GM21381 (cell line): ENCODE measurements at regions not wholly inside any gene's neighbourhood (a gene's known extent, or its start where the extent isn't known, plus 50 kb on each side); places are given as distances from the start of the nearest gene placed in this dataset.
A peak's percentile ranks its signal among the peaks of the same experiment; 100 is the strongest.
"Not testable (repeated sequence)": the region's sequence is repeated elsewhere in the genome, so short reads cannot be mapped to it uniquely, and the experiment has no call there.

Experiments used
- ATAC-seq: cut with Tn5 transposase; IDR thresholded peaks from one replicate; pipeline ENCODE4 v1.9.1; 2021; ENCODE audit warnings: mild to moderate bottlenecking, moderate library complexity; ENCODE audit not compliant: unreplicated experiment

GRCh38 chr11:110514967-110515366 is 85.2 kb downstream of the FDX1 start:
- ATAC-seq, result no peak

- ATAC-seq, result not testable (repeated sequence)
Observed at GRCh38 chr11:110517381-110517780, 87.6 kb downstream of the FDX1 start.

DNA sequence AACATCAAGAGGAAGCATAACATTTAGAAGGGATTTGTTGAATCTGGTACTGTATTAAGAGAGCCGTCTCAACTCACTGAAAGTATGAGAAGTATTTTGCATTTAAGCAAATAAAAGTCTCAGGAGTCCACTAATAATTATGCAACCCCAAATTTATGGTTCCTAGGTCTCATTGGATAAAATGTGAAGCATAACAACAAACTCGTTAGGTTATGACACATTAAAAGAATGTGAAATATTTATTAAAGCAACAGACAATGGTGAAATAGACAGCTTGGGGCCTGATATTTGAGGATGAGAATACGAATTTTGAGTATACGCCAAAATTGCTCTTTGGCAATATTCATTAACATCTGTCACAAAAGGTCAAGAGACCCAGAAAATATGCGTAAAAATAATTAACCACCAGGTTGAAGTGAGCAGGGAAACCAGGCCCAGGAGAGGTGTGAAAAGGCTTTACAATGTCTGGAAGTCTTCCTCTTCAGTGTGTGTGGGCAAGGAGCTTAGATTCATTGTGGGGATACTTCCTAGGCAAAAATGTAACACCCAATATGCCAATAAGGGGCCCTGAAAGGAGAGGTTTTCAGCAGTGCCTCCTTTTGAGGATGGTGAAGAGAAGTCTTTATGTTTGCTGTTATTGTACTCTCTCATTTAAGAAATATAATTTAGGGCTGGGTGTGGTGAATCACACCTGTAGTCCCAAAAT is 89.2 kb downstream of the FDX1 start:
- no peak for ATAC-seq

- ATAC-seq, result no peak
Observed at GRCh38 chr11:110519796-110520195, 90.0 kb downstream of the FDX1 start.

DNA sequence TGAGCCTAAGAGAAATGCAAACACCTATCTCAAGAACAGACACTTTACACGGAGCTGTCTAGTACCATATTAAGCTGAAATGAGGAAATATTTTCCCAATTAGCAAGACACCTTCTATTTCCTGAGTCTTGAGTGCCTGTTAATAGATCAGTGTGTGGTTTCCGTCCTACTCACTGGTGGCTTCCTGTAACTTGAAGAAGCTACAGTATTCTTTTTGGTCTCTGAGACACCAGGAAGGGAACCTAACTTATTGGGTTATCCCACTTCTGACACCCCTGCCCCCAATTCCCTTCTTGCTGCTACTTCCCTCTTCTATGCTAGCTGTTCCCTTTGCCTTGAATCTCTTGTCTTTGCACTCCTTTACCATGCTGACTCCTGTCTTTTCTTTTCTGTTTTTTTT is 92.7 kb downstream of the FDX1 start:
- no peak for ATAC-seq

DNA sequence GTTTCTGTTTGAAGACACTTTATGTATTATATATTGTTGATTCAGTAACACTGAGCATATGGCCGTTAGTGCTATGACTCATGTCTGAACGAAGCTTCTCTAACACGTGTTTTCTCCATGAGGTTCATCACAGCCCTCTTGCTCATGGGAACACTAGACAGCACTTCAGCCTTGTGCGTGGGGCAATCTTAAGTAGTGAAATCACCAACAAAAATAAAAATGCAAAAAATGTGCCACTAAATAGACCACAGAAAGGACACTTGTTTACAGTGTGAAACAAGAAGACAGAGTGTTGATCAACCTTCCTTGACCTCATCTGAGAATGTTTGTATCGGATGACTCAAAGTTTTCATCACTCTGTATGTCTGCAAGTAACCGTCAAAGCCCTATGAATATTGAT is 94.5 kb downstream of the FDX1 start:
- no peak for ATAC-seq

- peak; percentile 87 for ATAC-seq
Observed at GRCh38 chr11:110525883-110526282, 96.1 kb downstream of the FDX1 start.

DNA sequence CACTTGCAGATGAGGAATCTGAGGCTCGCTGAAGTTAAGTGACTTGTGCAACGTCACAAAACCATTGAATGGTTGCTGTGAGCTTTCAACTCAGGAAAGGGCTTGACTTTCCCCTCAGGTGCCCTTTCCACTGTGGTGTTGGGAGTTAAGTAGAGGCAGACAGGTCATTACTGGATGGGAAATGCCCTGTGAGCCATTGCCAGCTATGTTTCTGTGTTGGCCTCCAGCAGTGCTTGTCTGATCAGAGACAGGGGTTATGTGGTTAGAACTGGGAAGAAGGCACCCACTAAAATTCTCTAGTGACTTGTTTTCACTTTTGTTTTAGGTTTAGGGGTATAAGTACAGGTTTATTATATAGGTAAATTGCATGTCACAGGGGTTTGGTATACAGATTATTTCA is 96.6 kb downstream of the FDX1 start:
- peak; percentile 67 for ATAC-seq
